ENCODE measurements at regions not wholly inside any gene's neighbourhood (a gene's known extent, or its start where the extent isn't known, plus 50 kb on each side); places are given as distances from the start of the nearest gene placed in this dataset.

DNA sequence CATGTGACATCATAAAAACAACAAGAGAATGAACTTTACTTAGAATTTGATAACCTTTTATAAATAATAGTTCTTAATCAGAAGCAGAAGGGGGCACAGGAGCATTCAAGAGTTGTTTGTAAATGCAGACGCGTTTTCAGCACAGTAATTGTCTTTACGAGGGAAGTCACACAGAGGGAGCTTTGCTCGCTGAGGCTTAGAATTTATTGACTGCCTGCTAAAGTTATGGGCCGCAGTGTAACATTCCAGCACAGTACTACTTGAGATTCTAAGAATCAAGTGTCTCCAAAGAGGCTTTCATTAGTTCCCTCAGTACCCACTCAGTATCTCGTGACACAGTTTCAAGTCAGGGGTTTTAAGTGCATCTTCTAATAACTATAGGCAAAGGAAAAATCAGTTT is 288.7 kb downstream of the NR2F2 start:
- H4K20me1 ChIP-seq (replicated peaks; ENCODE audit: control insufficient read depth, insufficient read depth, low read length), result no peaks in the 10 kb centered on the region
- in situ Hi-C loops (cut with MboI), result no loop called here
- no peaks in the 10 kb centered on the region for H3K9me1 ChIP-seq (ENCODE audit: control insufficient read depth, insufficient read depth, low read length)
- peaks cover 0 to 2% of the 10 kb centered on the region in 2 experiments; a peak in 2 of 5 replicates for H3K27me3 ChIP-seq (ENCODE audit: control insufficient read depth in 2 of 2, insufficient read depth in 2 of 2, low read length in 2 of 2)
- H3K4me1 ChIP-seq (replicated peaks in 1 of 2; ENCODE audit: control insufficient read depth in 2 of 2, insufficient read depth in 2 of 2, low read length in 2 of 2), result no peaks in the 10 kb centered on the region
- H3K9me3 ChIP-seq (replicated peaks; ENCODE audit: control insufficient read depth, insufficient read depth, low read depth, low read length), result no peaks in the 10 kb centered on the region
- H3K4me3 ChIP-seq, result no peak overlapping the region
- 4% methylated on average over 6 of the region's 6 CpGs for WGBS (ENCODE audit: insufficient coverage, low coverage, missing lambda C conversion rate)
- TF ChIP-seq TARDBP (IDR thresholded peaks at IDR 0.05), result no peak
- TF ChIP-seq E2F1 (CRISPR knock-in tag; IDR thresholded peaks at IDR 0.05), result no peak
- no peak for TF ChIP-seq ARID3A (IDR thresholded peaks at IDR 0.05; ENCODE audit: borderline replicate concordance, low read depth, low read length)
- no peak for TF ChIP-seq CBX2 (IDR thresholded peaks at IDR 0.05; ENCODE audit: insufficient read depth, low read length, poor library complexity, severe bottlenecking)
- no peak for TF ChIP-seq ZNF57 (CRISPR knock-in tag; IDR thresholded peaks at IDR 0.05)
- no peak for TF ChIP-seq SRSF9 (IDR thresholded peaks at IDR 0.05; ENCODE audit: borderline replicate concordance, low read depth, low read length)
- no peak for TF ChIP-seq PRPF4 (IDR thresholded peaks at IDR 0.05; ENCODE audit: insufficient read depth, low read depth, low read length, poor library complexity, severe bottlenecking)
- no peak for TF ChIP-seq ZNF518B (CRISPR knock-in tag; IDR thresholded peaks at IDR 0.05)
- TF ChIP-seq RFX7 (CRISPR knock-in tag; IDR thresholded peaks at IDR 0.05), result no peak
- TF ChIP-seq FIP1L1 (IDR thresholded peaks at IDR 0.05; ENCODE audit: low read depth, low read length, poor library complexity, severe bottlenecking), result no peak
- no peak for TF ChIP-seq RNF2 (IDR thresholded peaks at IDR 0.05)
- TF ChIP-seq FOXJ2 (tag; IDR thresholded peaks at IDR 0.05), result no peak
- TF ChIP-seq ZNF41 (CRISPR knock-in tag; conservative IDR thresholded peaks at IDR 0.05), result no peak
- TF ChIP-seq SMAD2 (IDR thresholded peaks at IDR 0.05; ENCODE audit: low read depth, low read length), result no peak
- TF ChIP-seq ZNF551 (CRISPR knock-in tag; IDR thresholded peaks at IDR 0.05), result no peak
- no peak for TF ChIP-seq KAT7 (CRISPR knock-in tag; IDR thresholded peaks at IDR 0.05; ENCODE audit: borderline replicate concordance)
- no peak overlapping the region for H3K9ac ChIP-seq (ENCODE audit: insufficient read depth in 1 of 2, low read depth in 2 of 2, low read length in 2 of 2)
- FAIRE-seq (no peak), DNase-seq (ENCODE audit: extremely low read depth in 1 of 4, low spot score in 3 of 4) (no peak), ATAC-seq (no peak)
- CTCF ChIA-PET (ENCODE audit: low intra/inter-chr PET ratio), result no interaction called here
- H3K27ac ChIP-seq (ENCODE audit: extremely low read depth, low read depth, low read length), result no peak overlapping the region
- no peaks in the 10 kb centered on the region for H3K79me2 ChIP-seq (ENCODE audit: control insufficient read depth, insufficient read depth, low read length)
- H3K36me3 ChIP-seq (ENCODE audit: control insufficient read depth, insufficient read depth, low read length), result no peaks in the 10 kb centered on the region
- H2AFZ ChIP-seq (ENCODE audit: low read depth, low read length), result no peak overlapping the region
- no TSS peak for BruUV-seq (replicated peaks)
- no peak overlapping the region for H3K4me2 ChIP-seq (ENCODE audit: insufficient read depth, low read length)
- intact Hi-C loops (cut with micrococcal nuclease), result no loop called here
- POLR2A ChIA-PET, result no interaction called here

All from K562 (cell line).